ENCODE measurements at regions not wholly inside any gene's neighbourhood (a gene's known extent, or its start where the extent isn't known, plus 50 kb on each side); places are given as distances from the start of the nearest gene placed in this dataset.

GRCh38 chr20:20933142-20933958, 172.8 kb downstream of the LINC00237 start:
- no peak for DNase-seq

- no peak for DNase-seq
Measured at GRCh38 chr20:20932156-20932555, 174.0 kb downstream of the LINC00237 start.

- DNase-seq: no peak
Measured at GRCh38 chr20:20931632-20932031, 174.5 kb downstream of the LINC00237 start.

DNA sequence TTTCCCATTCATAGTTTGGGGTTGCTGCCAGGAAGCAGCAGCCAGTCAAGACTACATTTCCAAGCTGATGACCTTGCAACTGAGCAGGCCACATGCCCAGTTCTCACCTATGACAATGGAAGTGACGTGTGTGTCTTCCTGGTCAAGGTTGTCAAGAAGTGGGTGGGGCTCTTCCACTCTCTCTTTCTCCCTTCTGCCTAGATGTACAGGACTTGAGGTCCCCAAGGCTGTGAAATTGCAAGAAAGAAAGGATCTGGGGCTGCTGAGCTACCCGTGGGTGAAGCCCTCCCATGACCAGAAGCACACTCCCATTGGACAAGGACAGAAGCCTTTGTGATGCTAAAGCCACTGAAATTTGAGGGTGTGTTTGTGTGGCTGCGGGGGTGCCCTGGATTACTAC, 175.1 kb downstream of the LINC00237 start:
- DNase-seq: no peak

DNA sequence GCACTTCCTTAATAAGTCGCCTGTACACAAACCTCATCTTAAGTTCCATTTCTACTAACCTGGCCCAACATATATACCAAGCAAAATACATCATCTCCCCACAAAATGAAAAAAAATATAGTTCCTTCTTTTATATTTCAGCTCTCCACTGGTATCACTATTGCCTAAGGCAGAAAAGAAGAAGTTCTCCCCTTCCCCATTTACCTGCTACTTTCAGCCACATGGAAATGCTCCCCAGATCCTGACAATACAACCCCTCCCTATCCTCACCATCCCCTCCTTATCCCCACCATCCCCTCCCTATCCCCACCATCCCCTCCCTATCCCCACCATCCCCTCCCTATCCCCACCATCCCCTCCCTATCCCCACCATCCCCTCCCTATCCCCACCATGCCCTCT, 175.7 kb downstream of the LINC00237 start:
- DNase-seq: no peak

- no peak for DNase-seq
Measured at GRCh38 chr20:20929341-20929740, 176.8 kb downstream of the LINC00237 start.

- no peak for DNase-seq
Measured at GRCh38 chr20:20926222-20926905, 179.8 kb downstream of the LINC00237 start.

GRCh38 chr20:20920433-20920832, 185.7 kb downstream of the LINC00237 start:
- no peak for DNase-seq

DNA sequence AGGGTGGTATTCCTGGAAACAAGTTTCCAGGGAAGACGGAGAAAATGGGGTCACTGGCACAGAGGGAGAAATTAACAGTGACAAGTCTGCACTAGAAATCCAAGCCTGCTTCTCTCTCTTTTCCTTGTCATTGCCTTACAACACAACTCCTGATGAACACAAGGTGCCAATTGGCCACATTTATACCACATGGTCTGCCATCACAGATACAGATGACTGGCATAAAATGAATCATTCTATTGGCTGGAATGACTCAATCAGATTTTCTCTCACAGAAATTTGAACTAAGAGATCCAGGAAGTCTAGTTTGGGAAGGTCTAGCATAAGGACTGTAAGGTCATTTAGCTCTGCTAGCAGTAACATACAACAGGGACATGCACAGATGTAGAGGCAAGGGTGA, 190.3 kb downstream of the LINC00237 start:
- DNase-seq: no peak

- DNase-seq: no peak
Measured at GRCh38 chr20:20904501-20904831, 192.0 kb upstream of the RALGAPA2 start.

GRCh38 chr20:20903773-20904500, 191.5 kb upstream of the RALGAPA2 start:
- no peak for DNase-seq

- DNase-seq: no peak
Measured at GRCh38 chr20:20897922-20898321, 185.5 kb upstream of the RALGAPA2 start.

DNA sequence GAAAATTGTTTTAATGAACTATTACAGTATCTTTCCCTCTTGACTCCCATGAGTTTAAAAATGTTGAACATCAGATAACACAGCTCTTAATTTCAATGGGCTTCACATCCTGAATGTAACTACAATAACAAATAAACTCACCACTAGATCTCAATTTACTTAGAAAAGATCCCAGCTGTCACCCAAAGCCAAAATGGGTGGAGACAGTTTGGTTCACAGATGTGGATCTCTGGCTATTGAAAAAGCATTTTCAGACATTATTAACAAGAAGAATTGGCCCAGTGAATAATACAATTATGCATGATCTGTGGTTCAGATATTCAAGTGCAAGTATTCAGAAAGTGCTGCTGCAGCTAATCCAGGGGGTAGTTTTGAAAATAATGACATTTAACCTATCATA, 184.7 kb upstream of the RALGAPA2 start:
- DNase-seq: no peak

DNA sequence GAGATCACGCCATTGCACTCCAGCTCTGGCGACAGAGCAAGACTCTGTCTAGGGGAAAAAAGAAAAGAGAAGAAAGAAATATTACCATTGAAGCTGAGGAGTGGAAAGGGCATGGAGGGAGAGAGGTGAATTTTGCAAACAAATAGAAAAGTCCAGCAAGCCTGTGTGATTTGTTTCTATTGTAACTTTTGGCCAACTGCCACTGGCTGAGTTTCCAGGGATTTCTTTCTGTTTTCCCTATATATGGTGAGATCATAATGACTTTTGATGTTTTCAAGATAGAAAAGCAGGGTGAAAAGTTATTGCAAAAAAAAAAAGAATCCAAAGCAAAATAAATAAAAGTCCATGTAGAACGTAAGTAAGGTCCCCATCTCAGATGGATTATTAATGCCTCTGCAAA, 184.2 kb upstream of the RALGAPA2 start:
- no peak for DNase-seq

GRCh38 chr20:20895537-20895936, 183.1 kb upstream of the RALGAPA2 start:
- DNase-seq: no peak

GRCh38 chr20:20894753-20895152, 182.3 kb upstream of the RALGAPA2 start:
- no peak for DNase-seq

GRCh38 chr20:20894280-20894679, 181.8 kb upstream of the RALGAPA2 start:
- DNase-seq: no peak

DNA sequence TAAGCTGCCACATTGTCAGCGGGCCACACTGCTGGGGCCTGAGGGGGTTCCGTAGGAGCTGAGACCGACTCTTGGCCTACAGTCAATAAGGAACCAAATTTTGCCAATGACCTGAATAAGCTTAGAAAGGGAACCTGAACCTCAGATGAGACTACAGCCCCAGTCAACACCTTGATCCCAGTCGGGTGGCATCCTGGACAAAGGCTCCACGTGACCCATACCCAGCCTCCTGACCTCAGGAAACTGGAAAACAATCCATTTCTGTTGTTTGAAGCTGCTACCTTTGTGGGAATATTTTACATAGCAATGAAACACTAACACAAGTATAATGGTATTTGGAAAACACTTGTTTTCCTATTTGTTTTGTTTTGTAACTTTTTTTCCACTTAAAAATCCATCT, 179.9 kb upstream of the RALGAPA2 start:
- DNase-seq: no peak

DNA sequence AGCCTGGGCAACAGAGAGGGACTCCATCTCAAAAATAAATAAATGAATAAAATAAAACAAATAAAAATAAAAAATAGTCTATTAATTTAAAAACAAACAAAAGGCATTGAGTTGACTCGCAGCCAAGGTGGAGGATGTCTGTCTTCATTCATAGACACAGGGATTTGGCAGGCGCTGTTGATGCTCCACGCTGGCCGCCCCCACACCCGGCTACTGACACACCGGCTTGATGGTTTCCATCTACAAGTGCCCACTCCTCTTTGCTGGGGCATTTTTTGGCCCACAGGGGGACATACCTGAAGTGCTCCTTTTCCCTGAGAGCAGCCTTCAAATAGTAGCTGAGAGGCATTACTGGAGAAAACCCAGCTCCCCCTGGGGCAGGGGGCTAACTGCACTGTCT, 178.3 kb upstream of the RALGAPA2 start:
- DNase-seq: no peak

DNA sequence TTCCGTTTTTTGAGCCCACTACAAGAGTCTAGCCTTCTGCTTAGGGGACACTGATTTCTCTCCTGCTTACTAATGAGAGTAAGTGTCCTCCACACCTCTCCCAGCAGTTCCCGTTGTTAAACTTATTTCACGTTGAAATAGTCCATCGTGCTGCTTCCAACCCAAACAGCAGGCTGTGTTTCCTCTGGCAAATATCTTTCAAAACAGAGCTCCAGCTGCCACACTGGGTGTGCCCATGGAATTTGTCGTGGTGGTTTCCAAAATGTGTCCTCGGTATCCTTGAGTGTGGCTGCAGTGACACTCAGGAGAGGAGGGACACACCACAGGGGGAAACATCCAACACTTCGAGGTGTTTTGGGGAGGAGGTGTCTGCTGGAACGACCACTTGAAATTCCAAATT, 176.5 kb upstream of the RALGAPA2 start:
- no peak for DNase-seq

- DNase-seq: no peak
Measured at GRCh38 chr20:20888266-20888656, 175.8 kb upstream of the RALGAPA2 start.

- no peak for DNase-seq
Measured at GRCh38 chr20:20887593-20888265, 175.3 kb upstream of the RALGAPA2 start.

- DNase-seq: no peak
Measured at GRCh38 chr20:20881808-20882207, 169.4 kb upstream of the RALGAPA2 start.

Data from right kidney (tissue), 1 donor.